ENCODE measurements at regions not wholly inside any gene's neighbourhood (a gene's known extent, or its start where the extent isn't known, plus 50 kb on each side); places are given as distances from the start of the nearest gene placed in this dataset.

DNA sequence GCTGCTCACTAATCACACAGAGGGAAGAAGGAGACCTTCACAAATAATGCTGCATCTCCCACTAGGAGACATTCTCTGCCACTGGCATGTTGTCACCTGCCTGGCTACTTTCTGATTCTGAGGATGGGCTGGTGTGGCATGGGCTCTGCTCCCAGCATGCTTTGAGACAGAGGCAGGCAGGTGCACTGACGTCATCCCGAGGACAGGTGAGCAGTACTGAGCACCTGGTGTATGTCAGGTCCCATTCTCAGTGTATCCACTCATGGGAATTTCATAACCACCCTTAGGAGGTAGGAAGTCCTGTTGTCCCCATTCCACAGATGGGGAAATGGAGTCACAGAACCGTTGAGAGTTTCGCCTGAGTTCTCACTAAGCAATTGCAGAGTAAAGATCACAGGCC is 597.9 kb downstream of the VRK1 start:
- TF ChIP-seq, protein P1, sequence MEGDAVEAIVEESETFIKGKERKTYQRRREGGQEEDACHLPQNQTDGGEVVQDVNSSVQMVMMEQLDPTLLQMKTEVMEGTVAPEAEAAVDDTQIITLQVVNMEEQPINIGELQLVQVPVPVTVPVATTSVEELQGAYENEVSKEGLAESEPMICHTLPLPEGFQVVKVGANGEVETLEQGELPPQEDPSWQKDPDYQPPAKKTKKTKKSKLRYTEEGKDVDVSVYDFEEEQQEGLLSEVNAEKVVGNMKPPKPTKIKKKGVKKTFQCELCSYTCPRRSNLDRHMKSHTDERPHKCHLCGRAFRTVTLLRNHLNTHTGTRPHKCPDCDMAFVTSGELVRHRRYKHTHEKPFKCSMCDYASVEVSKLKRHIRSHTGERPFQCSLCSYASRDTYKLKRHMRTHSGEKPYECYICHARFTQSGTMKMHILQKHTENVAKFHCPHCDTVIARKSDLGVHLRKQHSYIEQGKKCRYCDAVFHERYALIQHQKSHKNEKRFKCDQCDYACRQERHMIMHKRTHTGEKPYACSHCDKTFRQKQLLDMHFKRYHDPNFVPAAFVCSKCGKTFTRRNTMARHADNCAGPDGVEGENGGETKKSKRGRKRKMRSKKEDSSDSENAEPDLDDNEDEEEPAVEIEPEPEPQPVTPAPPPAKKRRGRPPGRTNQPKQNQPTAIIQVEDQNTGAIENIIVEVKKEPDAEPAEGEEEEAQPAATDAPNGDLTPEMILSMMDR (IDR thresholded peaks at IDR 0.05), result no peak
- no peak for TF ChIP-seq ZFX (IDR thresholded peaks at IDR 0.05; ENCODE audit: borderline replicate concordance)
